ENCODE measurements at regions not wholly inside any gene's neighbourhood (a gene's known extent, or its start where the extent isn't known, plus 50 kb on each side); places are given as distances from the start of the nearest gene placed in this dataset.
"Not testable (repeated sequence)": the region's sequence is repeated elsewhere in the genome, so short reads cannot be mapped to it uniquely, and the experiment has no call there.

DNA sequence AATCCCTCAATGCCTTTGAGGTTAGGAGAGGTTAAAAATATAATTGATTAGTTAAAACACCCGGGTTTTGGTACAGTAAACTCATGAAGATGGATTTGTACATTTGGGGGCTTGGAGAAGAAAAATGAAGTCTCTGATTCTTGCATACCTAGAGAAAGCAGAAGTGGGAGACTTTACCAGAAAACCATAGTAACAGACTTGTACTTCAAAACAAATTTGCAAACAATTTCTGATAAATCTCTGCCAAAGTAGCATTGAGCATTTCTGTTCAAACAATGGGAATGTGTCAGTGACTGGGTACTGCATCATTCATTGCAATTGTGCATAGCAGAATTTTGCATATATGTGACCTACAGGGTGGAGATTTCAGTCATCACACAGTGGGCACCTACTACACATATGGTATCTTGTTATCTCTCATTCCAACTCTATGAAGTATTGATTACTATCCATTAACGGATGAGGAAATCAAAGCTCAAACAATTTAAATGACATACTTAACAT lies 256.9 kb downstream of the PLK2 start:
- no peak for DNase-seq (ENCODE audit: low spot score)

- no peak for DNase-seq (ENCODE audit: low spot score)
These were observed 257.8 kb downstream of the PLK2 start for GRCh38 chr5:58201922-58202648.

DNA sequence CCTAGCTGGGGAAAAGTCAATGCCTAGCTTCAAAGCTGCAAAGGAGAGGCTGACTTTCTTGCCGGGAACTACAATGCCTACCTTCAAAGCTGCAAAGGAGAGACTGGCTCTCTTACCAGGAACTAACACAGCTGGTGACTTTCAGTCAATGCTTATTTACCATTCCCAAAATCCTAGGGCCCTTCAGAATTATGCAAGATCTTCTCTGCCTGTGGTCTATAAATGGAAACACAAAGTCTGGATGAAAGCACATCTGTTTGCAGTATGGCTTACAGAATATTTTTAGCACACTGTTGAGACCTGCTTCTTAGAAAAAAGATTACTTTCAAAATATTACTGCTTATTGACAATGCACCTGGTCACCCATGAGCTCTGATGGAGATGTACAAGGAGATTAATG lies 259.4 kb downstream of the PLK2 start:
- DNase-seq (ENCODE audit: low spot score): no peak

DNA sequence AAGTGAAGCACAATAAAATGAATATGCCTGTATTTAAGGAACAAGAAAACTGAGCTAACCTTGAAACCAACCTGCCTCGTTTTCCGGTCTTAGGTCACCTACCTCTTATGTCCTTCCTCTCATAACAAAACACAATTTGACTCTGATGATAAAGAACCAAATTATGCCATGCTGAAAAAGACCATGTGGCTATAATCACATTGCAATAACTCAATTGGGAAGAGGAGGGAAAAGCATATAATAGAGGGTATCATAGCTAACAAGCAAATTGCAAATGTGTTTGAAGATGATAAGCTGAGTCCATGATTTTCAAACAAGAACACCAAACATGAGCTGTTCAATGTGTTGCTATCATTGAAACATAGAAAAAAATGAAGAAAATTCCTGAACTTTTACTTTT lies 260.8 kb downstream of the PLK2 start:
- no peak for DNase-seq (ENCODE audit: low spot score)

DNA sequence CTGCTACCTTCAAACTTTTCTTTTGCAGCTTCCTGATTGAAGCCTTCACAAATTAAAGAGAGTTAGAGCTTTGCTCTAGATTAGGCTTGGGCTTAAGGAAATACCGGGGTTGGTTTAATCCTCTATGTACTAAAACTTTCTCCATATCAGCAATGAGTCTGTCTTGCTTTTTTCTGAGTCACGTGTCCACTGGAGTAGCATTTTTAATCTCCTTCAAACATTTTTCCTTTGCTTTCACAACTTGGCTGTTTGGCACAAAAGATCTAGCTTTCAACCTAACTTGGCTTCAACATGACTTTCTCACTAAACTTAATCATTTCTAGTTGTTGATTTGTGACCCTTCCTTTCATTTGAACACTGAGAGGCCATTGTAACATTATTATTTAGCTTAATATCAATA lies 261.6 kb downstream of the PLK2 start:
- no peak for DNase-seq (ENCODE audit: low spot score)

GRCh38 chr5:58197875-58198274 lies 262.0 kb downstream of the PLK2 start:
- DNase-seq (ENCODE audit: low spot score): no peak

DNA sequence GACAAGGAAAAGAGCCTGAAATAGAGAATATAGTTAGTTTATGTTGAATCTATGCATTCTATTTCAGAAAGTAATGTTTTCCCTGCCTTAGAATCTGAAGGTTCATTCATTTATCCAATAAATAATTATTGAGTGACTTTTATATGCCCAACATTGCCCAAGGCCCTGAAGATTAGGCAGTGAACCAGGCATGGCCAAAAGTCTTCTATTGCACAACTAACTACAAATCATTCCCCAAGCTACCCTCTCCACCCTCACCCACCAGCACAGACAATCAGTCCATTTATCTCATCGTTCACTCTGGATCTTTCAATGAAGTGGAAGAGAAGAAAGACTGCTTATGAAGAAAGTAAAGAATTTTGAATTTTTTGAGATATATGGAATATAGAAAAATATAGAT lies 268.4 kb downstream of the PLK2 start:
- no peak for DNase-seq (ENCODE audit: low spot score)

GRCh38 chr5:58188262-58188651 lies 271.6 kb downstream of the PLK2 start:
- no peak for DNase-seq (ENCODE audit: low spot score)

GRCh38 chr5:58187432-58188261 lies 272.2 kb downstream of the PLK2 start:
- DNase-seq (ENCODE audit: low spot score): no peak

DNA sequence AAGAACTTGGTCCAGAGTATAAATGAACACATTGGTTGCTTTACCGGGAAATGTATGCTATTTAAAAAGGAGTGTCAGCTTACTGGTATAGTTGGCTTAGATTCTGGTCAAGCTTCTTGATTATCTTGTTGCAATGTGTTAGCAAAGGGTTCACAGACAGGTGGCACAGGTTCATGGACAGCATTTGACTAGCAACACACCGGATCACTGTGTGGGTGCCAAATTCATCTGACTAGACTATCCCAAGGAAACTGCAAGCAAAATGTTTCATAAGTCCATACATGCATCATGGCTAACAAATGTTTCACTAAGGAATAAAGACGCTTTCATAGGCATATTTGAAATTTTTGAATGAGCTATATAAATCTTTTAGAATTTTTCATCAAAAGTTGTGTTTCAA lies 274.1 kb downstream of the PLK2 start:
- DNase-seq (ENCODE audit: low spot score): no peak

DNA sequence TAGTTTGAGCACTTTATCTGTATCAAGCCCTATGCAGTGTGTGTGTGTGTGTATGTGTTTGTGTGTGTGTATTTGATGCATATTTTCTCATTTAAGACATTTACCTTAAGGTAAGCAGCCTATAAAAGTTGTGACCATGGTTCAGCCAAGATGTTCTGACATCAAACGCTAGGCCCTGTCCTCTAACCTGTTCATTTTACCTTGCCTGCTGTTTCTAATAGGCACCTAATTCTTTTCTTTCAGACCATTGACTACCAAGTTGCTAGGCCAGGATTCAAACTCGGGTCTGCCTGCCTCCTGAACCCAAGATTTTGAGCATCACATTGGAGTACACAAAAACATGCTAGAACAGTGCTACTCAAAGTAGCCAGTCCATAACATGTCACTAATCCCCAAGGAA lies 274.5 kb downstream of the PLK2 start:
- no peak for DNase-seq (ENCODE audit: low spot score)

- DNase-seq (ENCODE audit: low spot score): no peak
These were observed 275.0 kb downstream of the PLK2 start for GRCh38 chr5:58184910-58185309.

GRCh38 chr5:58183786-58184085 lies 276.1 kb downstream of the PLK2 start:
- no peak for DNase-seq (ENCODE audit: low spot score)

- no peak for DNase-seq (ENCODE audit: low spot score)
These were observed 276.7 kb downstream of the PLK2 start for GRCh38 chr5:58183078-58183785.

DNA sequence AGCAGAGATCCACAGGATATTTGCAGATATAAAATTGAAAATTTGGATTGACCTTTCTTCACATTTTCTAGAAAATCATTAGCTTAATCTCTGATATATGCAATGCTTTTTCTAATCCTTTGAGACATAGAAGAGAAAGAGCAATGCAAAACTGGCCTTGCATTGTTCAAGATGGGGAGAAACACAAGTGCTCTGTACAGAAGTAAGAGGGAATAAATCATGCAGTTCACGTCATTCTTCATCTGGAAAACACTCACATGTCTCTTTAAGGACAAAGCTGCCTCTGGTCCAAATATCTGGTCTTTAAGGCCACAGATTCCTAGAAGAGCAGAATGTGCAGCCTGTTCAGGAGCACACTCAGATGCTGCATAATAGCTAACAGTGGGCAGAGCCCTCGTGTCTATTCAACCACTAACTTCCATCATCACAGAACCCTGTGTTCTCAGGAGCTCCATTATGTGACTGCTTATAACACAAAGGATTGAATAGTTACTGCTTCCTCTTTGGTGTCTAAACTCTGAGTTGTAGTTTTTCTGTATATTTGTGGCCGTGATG lies 277.5 kb downstream of the PLK2 start:
- no peak for DNase-seq (ENCODE audit: low spot score)

DNA sequence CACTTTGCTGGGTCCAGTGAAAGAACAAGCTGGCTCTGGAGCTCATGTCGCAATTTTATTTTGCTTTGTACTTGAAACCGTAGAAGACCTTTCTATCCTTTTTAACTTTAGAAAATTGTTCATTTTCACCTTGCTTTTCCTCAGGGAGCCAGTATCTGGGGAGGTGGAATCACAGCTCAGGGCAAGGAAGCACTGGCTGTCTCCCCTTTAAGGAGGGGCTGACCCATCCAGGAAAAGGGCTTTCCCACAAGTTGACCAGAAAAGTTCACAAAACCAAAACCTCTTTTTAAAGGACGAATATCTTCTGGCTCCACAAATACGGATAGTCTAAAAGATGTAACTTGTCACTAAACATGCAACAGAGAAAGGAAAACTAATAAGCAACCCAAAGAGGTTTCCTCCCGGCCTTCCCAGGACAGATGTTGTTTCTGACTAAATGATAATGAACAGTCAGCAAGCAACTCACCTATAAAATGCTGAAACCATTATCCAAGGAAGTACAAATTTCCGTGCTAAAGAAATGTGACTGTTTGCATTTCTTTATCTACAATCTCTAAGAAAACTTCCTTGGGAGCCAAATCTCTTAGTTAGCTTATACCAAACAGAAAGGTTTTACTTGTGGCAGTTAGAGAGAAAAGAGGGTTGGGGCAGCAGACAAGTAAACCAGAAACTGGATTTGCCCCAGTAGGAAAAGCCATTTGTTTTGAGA lies 278.2 kb downstream of the PLK2 start:
- DNase-seq (ENCODE audit: low spot score): no peak

DNA sequence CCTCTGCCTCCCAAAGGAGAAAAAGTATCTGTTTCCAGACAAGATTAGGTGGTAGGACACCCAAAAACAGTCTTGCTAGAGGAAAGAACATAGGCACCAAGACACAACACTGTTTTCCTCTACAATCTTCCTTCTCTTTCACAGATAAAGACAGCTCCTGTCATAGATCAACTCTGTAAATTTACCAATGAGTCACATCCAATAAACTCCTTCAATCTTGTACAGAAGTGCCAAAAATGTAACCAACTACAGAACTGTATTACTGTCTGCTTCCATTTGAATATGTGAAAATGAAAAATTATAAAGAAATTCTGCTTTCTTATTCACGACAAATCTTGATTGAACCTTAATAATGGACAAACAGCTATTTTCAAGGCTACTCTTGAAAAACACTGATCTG lies 286.9 kb downstream of the PLK2 start:
- no peak for DNase-seq (ENCODE audit: low spot score)

DNA sequence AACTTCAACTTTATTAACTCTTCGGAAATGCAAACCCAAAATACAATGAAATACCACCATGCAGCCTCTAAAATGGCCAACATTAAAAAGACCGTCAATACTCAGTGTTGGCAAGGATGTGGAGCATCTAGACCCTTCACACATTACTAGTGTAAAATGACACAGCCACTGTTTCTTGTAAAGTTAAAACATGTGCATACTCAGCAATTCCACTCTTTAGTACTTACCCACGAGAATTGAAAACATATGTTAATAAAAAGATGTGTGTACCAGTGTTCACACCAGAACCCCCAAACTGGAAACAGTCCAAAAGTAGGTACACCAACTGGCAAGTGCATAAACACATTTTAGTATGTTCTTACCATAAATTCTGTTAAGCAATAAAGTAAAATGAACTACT lies 294.7 kb downstream of the PLK2 start:
- DNase-seq (ENCODE audit: low spot score): no peak

DNA sequence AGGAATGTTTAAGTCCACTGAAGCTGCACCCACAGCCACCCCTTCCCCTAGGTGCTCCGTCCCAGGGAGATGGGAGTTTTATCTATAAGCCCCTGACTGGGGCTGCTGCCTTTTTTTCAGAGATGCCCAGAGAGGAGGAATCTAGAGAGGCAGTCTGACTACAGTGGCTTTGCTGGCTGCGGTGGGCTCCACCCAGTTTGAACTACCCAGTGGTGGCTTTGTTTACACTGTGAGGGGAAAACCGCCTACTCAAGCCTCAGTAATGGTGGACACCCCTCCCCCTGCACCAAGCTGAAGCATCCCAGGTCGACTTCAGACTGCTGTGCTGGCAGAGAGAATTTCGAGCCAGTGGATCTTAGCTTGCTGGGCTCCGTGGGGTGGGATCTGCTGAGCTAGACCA lies 298.0 kb downstream of the PLK2 start:
- not testable (repeated sequence) for DNase-seq (ENCODE audit: low spot score)

DNA sequence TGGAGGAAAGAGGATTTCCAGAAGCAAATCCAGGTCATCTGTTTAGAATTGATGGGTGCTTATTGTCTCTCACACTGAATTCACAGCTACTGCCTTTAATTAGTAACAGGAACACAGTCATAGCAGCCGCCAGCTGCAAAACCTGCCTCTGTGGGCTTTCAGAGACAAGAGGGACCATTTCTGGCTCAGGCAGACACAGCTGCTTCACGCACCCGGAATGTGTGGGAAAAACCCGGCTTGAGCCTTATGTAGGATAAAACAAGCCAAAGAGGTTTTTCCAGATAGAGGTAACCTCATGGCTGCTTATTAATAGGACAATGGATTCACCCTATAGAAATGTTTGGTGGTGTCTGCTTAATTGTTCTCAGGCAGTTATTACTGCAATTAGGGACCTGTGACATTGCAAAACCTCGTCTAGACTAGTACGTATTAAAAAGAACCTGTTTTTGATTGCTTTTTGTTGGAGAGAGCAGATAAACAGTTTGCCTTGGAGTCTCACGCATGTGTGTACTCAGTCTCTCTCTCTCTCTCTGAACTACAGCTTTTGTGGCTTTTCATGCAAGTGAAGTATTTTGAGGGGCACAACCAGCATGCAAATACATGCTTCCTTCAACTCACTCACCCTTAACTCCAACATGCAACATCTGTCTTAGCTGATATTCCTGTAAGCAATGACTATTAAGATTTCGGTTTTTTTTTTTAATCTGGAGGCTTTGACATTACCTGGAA lies 302.7 kb downstream of the PLK2 start:
- DNase-seq (ENCODE audit: low spot score): no peak

DNA sequence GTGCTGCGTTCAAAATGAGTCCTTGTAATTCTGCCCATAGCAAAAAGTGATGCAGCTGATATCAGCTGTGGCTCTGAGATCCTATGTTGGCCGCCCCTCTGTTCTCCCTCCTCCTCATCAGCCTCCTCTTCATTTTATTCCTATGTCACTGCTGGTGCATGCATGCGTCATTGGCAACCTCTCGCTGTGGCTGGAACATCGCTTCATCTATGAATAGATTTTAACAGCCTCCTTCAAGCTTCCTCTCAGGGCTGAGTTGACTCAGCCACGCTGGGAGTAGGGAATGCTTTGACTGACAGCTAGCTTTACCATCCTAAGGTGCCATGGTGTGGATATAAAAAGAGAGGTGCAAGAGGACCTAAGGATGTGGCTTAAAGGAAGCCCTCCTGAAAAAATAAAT lies 303.5 kb downstream of the PLK2 start:
- no peak for DNase-seq (ENCODE audit: low spot score)
